ENCODE measurements at regions not wholly inside any gene's neighbourhood (a gene's known extent, or its start where the extent isn't known, plus 50 kb on each side); places are given as distances from the start of the nearest gene placed in this dataset.
"Not testable (repeated sequence)": the region's sequence is repeated elsewhere in the genome, so short reads cannot be mapped to it uniquely, and the experiment has no call there.

- no peak for DNase-seq (ENCODE audit: low spot score)
- ATAC-seq (ENCODE audit: low FRiP score) = peak; percentile 13
- TF ChIP-seq CTCF (IDR thresholded peaks at IDR 0.05) = no peak
These were observed 118.0 kb upstream of the UGP2 start for GRCh38 chr2:63723709-63724108.

GRCh38 chr2:63725212-63725611 lies 116.5 kb upstream of the UGP2 start:
- not testable (repeated sequence) for ATAC-seq (ENCODE audit: low FRiP score); DNase-seq (ENCODE audit: low spot score)

- ATAC-seq (ENCODE audit: low FRiP score) = no peak
- no peak for TF ChIP-seq CTCF (IDR thresholded peaks at IDR 0.05)
- no peak for DNase-seq (ENCODE audit: low spot score)
These were observed 112.3 kb upstream of the UGP2 start for GRCh38 chr2:63729362-63729761.

GRCh38 chr2:63729831-63730230 lies 111.9 kb upstream of the UGP2 start:
- TF ChIP-seq CTCF (IDR thresholded peaks at IDR 0.05) = no peak
- no peak for ATAC-seq (ENCODE audit: low FRiP score)

GRCh38 chr2:63734510-63734909 lies 107.2 kb upstream of the UGP2 start:
- ATAC-seq (ENCODE audit: low FRiP score) (no peak), DNase-seq (ENCODE audit: low spot score) (no peak)
- TF ChIP-seq CTCF (IDR thresholded peaks at IDR 0.05) = no peak

More at GRCh38 chr2:63729831-63730230, 111.9 kb upstream of the UGP2 start:
- DNase-seq (ENCODE audit: low spot score) = no peak

GRCh38 chr2:63735263-63735662 lies 106.4 kb upstream of the UGP2 start:
- DNase-seq (ENCODE audit: low spot score) = no peak
- no peak for TF ChIP-seq CTCF (IDR thresholded peaks at IDR 0.05)
- ATAC-seq (ENCODE audit: low FRiP score) = no peak

GRCh38 chr2:63735931-63736330 lies 105.8 kb upstream of the UGP2 start:
- DNase-seq (ENCODE audit: low spot score) (no peak), ATAC-seq (ENCODE audit: low FRiP score) (no peak)
- TF ChIP-seq CTCF (IDR thresholded peaks at IDR 0.05) = no peak

GRCh38 chr2:63736354-63736753 lies 105.3 kb upstream of the UGP2 start:
- no peak for DNase-seq (ENCODE audit: low spot score)
- no peak for TF ChIP-seq CTCF (IDR thresholded peaks at IDR 0.05)
- ATAC-seq (ENCODE audit: low FRiP score) = peak; percentile 65

Data from omental fat pad (tissue), 3 donors.